ENCODE measurements at regions not wholly inside any gene's neighbourhood (a gene's known extent, or its start where the extent isn't known, plus 50 kb on each side); places are given as distances from the start of the nearest gene placed in this dataset.

DNA sequence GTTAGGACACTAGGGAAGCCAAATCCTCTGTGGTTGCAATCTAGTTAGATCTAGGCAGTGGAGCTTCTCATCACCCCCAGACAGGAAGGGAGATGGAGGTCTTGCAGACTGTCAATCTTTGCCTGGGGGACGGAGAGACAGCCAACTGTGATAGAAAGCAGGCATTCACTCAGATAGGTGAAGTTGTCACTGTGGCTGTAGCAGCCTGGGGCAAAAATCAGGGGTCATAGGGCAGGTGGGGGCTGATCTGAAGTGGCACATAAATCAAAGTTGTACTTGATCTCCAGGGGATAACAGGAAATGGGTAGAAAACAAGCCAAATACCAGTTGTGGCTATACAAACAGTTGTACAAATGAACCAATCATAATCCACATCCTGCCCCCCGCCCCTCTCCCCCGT lies 620.9 kb upstream of the USP24 start:
- Histone ChIP-seq H4K5ac (ENCODE audit: insufficient read length, low read depth, low read length) (no peak overlapping the region), H4K20me1 (ENCODE audit: control insufficient read depth, insufficient read depth, insufficient read length) (no peaks in the 10 kb centered on the region), H2BK120ac (ENCODE audit: low read depth, low read length, poor library complexity, severe bottlenecking) (no peak overlapping the region), H3K18ac (ENCODE audit: insufficient read length, low read depth, low read length) (no peak overlapping the region), H2BK12ac (ENCODE audit: insufficient read length, low read depth, low read length) (no peak overlapping the region), H3K79me2 (ENCODE audit: insufficient read depth, low read length) (no peaks in the 10 kb centered on the region), H3K14ac (ENCODE audit: insufficient read depth, low read length) (no peak overlapping the region), H2BK5ac (ENCODE audit: insufficient read length, low read length) (no peak overlapping the region), H3K4ac (ENCODE audit: low read depth, low read length) (no peak overlapping the region), H3K23me2 (ENCODE audit: insufficient read length, low read depth, low read length, poor library complexity, severe bottlenecking) (no peaks in the 10 kb centered on the region), H3K4me2 (ENCODE audit: insufficient read depth, insufficient read length, low read length) (no peak overlapping the region), H4K8ac (replicated peaks; ENCODE audit: insufficient read length, low read depth, low read length) (no peak overlapping the region), H2AFZ (ENCODE audit: low read length) (no peak overlapping the region), H3K9ac (ENCODE audit: extremely low read depth, insufficient read length, low read length) (no peak overlapping the region), H3K56ac (ENCODE audit: insufficient read length, low read depth, low read length) (no peak overlapping the region), H3K23ac (ENCODE audit: insufficient read length, low read depth, low read length) (no peak overlapping the region), H3K9me3 (ENCODE audit: control insufficient read depth, low read depth, low read length) (no peaks in the 10 kb centered on the region), H3K27me3 (ENCODE audit: insufficient read depth, low read length) (no peaks in the 10 kb centered on the region), H3K4me1 (ENCODE audit: insufficient read depth, low read length) (peaks cover 3% of the 10 kb centered on the region; the same call in 1 of the 2 replicates), H2BK15ac (ENCODE audit: low read depth, low read length) (no peak overlapping the region), H3K79me1 (ENCODE audit: insufficient read depth, low read depth, low read length, poor library complexity, severe bottlenecking) (no peaks in the 10 kb centered on the region), H2AK5ac (ENCODE audit: insufficient read length, low read length) (no peak overlapping the region), H2BK20ac (ENCODE audit: low read depth, low read length, poor library complexity, severe bottlenecking) (no peak overlapping the region), H4K91ac (ENCODE audit: insufficient read length, low read depth, low read length) (no peak overlapping the region), H3K27ac (ENCODE audit: insufficient read length, low read depth, low read length) (no peak overlapping the region), H3T11ph (ENCODE audit: low read length) (no peak overlapping the region)
- TF ChIP-seq, protein P1, sequence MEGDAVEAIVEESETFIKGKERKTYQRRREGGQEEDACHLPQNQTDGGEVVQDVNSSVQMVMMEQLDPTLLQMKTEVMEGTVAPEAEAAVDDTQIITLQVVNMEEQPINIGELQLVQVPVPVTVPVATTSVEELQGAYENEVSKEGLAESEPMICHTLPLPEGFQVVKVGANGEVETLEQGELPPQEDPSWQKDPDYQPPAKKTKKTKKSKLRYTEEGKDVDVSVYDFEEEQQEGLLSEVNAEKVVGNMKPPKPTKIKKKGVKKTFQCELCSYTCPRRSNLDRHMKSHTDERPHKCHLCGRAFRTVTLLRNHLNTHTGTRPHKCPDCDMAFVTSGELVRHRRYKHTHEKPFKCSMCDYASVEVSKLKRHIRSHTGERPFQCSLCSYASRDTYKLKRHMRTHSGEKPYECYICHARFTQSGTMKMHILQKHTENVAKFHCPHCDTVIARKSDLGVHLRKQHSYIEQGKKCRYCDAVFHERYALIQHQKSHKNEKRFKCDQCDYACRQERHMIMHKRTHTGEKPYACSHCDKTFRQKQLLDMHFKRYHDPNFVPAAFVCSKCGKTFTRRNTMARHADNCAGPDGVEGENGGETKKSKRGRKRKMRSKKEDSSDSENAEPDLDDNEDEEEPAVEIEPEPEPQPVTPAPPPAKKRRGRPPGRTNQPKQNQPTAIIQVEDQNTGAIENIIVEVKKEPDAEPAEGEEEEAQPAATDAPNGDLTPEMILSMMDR (conservative IDR thresholded peaks at IDR 0.05), result no peak
- H3K9me3 Mint-ChIP-seq, result no peaks in the 10 kb centered on the region
- H3K27ac Mint-ChIP-seq, result no peak overlapping the region; a peak in 1 of 7 replicates
- no peak overlapping the region for H3K4me3 Mint-ChIP-seq
- H3K4me1 Mint-ChIP-seq, result peaks cover 4 to 9% of the 10 kb centered on the region in 2 experiments; a peak in 3 of 4 replicates
- no CpG with 5 or more reads among the region's 3 CpGs for WGBS (ENCODE audit: extremely low coverage, insufficient read length, low lambda C conversion rate)
- H3K27me3 Mint-ChIP-seq (ENCODE audit: low read depth), result no peaks in the 10 kb centered on the region
- no peaks in the 10 kb centered on the region for H3K36me3 Mint-ChIP-seq (ENCODE audit: insufficient read depth in 1 of 3, low read depth in 3 of 3)
- no peak for DNase-seq

All from H9 (cell line).